ENCODE measurements at regions not wholly inside any gene's neighbourhood (a gene's known extent, or its start where the extent isn't known, plus 50 kb on each side); places are given as distances from the start of the nearest gene placed in this dataset.

DNA sequence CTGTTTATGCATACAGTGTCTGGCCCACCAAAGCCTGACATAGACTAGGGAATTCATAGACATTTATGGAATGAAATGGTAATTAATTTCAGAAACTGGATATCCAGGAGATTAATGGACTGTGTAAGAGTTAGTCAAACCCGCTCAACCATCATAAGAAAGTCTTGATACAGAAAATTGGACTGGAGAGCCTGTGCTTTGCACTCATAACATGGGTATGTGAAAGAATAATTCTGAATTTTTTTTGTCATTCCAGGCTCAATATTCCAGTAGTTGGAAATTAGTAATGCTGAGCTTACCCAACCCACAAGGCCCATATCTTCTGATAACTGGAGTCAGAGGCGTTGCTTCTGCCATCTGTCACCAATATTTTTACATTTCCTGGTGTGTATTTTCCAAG lies 799.7 kb upstream of the IGFBP3 start:
- H3K4me2 ChIP-seq (ENCODE audit: low read depth, low read length, poor library complexity, severe bottlenecking) = no peak overlapping the region
- H3K36me3 ChIP-seq (ENCODE audit: insufficient read depth, low read length) = no peaks in the 10 kb centered on the region
- no peaks in the 10 kb centered on the region for H3F3A ChIP-seq (ENCODE audit: low read depth)
- H3K27me3 ChIP-seq (ENCODE audit: insufficient read depth, low read length, poor library complexity, severe bottlenecking) = no peaks in the 10 kb centered on the region
- TF ChIP-seq CTCF (conservative IDR thresholded peaks at IDR 0.05; ENCODE audit: low read length) = no peak
- TF ChIP-seq EZH2phosphoT487 (IDR thresholded peaks at IDR 0.05; ENCODE audit: borderline replicate concordance) = no peak
- H3K9me2 ChIP-seq (replicated peaks; ENCODE audit: low read depth, low read length) = no peaks in the 10 kb centered on the region
- H2AFZ ChIP-seq (ENCODE audit: low read length) = no peak overlapping the region
- H4K20me1 ChIP-seq (ENCODE audit: insufficient read depth, low read length, poor library complexity, severe bottlenecking) = no peaks in the 10 kb centered on the region
- H3K9ac ChIP-seq (ENCODE audit: low read depth, low read length, poor library complexity, severe bottlenecking) = no peak overlapping the region
- H3K79me2 ChIP-seq (ENCODE audit: insufficient read depth, low read length) = no peaks in the 10 kb centered on the region
- H3K9me3 ChIP-seq (ENCODE audit: insufficient read depth, low read depth, low read length) = peaks cover 6% of the 10 kb centered on the region; the same call in 1 of the 2 replicates
- H3K4me1 ChIP-seq (ENCODE audit: insufficient read depth, low read length, poor library complexity, severe bottlenecking) = no peaks in the 10 kb centered on the region
- no peak overlapping the region for H3K4me3 ChIP-seq (ENCODE audit: low read length, poor library complexity, severe bottlenecking)

DNA sequence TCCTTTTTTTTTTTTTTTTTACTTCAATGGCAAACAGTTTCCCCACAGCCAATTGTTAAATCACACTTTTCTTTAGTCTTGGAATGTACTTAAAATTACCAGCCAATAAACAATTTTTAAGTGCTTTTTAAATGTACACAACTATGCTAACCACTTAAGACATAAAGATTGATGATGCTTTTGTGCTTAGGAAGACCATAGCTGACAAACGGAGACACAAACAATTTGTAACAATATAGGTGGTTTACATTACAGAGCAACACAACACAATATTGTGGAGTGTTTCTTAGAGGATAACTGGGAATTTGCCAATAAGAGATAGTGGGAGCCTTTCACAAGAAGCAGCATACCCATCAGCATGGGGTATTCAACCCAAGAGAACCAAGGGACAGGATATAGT lies 798.5 kb upstream of the IGFBP3 start:
- Histone ChIP-seq H3K9me3 (ENCODE audit: insufficient read depth, low read depth, low read length) (no peaks in the 10 kb centered on the region; the same call in 1 of the 2 replicates), H3K9ac (ENCODE audit: low read depth, low read length, poor library complexity, severe bottlenecking) (no peak overlapping the region), H3K9me2 (replicated peaks; ENCODE audit: low read depth, low read length) (no peaks in the 10 kb centered on the region), H3K4me1 (ENCODE audit: insufficient read depth, low read length, poor library complexity, severe bottlenecking) (no peaks in the 10 kb centered on the region), H3K4me3 (ENCODE audit: low read length, poor library complexity, severe bottlenecking) (no peak overlapping the region), H3K79me2 (ENCODE audit: insufficient read depth, low read length) (no peaks in the 10 kb centered on the region), H3F3A (ENCODE audit: low read depth) (no peaks in the 10 kb centered on the region), H4K20me1 (ENCODE audit: insufficient read depth, low read length, poor library complexity, severe bottlenecking) (no peaks in the 10 kb centered on the region), H3K36me3 (ENCODE audit: insufficient read depth, low read length) (no peaks in the 10 kb centered on the region), H2AFZ (ENCODE audit: low read length) (no peak overlapping the region), H3K4me2 (ENCODE audit: low read depth, low read length, poor library complexity, severe bottlenecking) (no peak overlapping the region), H3K27me3 (ENCODE audit: insufficient read depth, low read length, poor library complexity, severe bottlenecking) (no peaks in the 10 kb centered on the region)
- TF ChIP-seq EZH2phosphoT487 (IDR thresholded peaks at IDR 0.05; ENCODE audit: borderline replicate concordance) (no peak), CTCF (conservative IDR thresholded peaks at IDR 0.05; ENCODE audit: low read length) (no peak)

DNA sequence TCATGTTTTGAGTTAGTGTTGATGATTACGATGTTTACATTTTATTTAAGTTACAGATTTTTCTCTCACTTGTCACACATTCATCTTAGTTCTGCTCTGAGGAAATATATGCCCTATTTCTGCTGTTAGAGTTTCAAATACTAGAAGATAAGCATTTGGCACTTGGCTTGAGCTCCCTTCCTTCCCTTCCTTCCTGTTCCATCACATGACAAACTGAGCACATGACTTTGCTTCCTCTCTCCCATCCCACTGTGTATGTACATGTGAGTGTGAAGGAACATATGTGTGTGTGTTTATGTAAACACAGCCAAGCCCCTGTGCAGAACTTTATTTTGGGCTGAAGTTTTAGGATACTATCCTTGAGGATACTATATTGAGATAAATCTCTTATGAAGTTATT lies 795.9 kb upstream of the IGFBP3 start:
- Histone ChIP-seq H3K4me2 (ENCODE audit: low read depth, low read length, poor library complexity, severe bottlenecking) (no peak overlapping the region), H3K27me3 (ENCODE audit: insufficient read depth, low read length, poor library complexity, severe bottlenecking) (no peaks in the 10 kb centered on the region), H3K4me1 (ENCODE audit: insufficient read depth, low read length, poor library complexity, severe bottlenecking) (no peaks in the 10 kb centered on the region), H4K20me1 (ENCODE audit: insufficient read depth, low read length, poor library complexity, severe bottlenecking) (no peaks in the 10 kb centered on the region), H3K79me2 (ENCODE audit: insufficient read depth, low read length) (no peaks in the 10 kb centered on the region), H3F3A (ENCODE audit: low read depth) (no peaks in the 10 kb centered on the region), H3K4me3 (ENCODE audit: low read length, poor library complexity, severe bottlenecking) (no peak overlapping the region), H2AFZ (ENCODE audit: low read length) (no peak overlapping the region), H3K9me2 (replicated peaks; ENCODE audit: low read depth, low read length) (no peaks in the 10 kb centered on the region), H3K9me3 (ENCODE audit: insufficient read depth, low read depth, low read length) (no peaks in the 10 kb centered on the region), H3K36me3 (ENCODE audit: insufficient read depth, low read length) (no peaks in the 10 kb centered on the region), H3K9ac (ENCODE audit: low read depth, low read length, poor library complexity, severe bottlenecking) (no peak overlapping the region)
- no peak for TF ChIP-seq EZH2phosphoT487 (IDR thresholded peaks at IDR 0.05; ENCODE audit: borderline replicate concordance)
- no peak for TF ChIP-seq CTCF (conservative IDR thresholded peaks at IDR 0.05; ENCODE audit: low read length)
